Thoracic aorta (tissue), 2 donors: ENCODE measurements at regions not wholly inside any gene's neighbourhood (a gene's known extent, or its start where the extent isn't known, plus 50 kb on each side); places are given as distances from the start of the nearest gene placed in this dataset.
"Not testable (repeated sequence)": the region's sequence is repeated elsewhere in the genome, so short reads cannot be mapped to it uniquely, and the experiment has no call there.

Source experiments
- ATAC-seq: fragments of 150-250 bp; one replicate; pipeline ENCODE4 v1.8.0; 2017; ENCODE audit warnings: low read depth; ENCODE audit not compliant: insufficient number of reproducible peaks, low FRiP score
- DNase-seq: peaks from one replicate; pipeline ENCODE4 v3.0.0-alpha.2; 2020; ENCODE audit warnings: low spot score
- H3K27ac ChIP-seq, 2 donors: fragments of 200-600 bp; sonication (generic); 1 replicate in 1 of 2; 2 replicates in 1 of 2; pipeline ENCODE4 v1.5.1; 2016; ENCODE audit warnings: mild to moderate bottlenecking in 2 of 2, moderate library complexity in 2 of 2
- H3K27me3 ChIP-seq: fragments of 200-600 bp; sonication (generic); replicated peaks from 2 replicates; pipeline ENCODE4 v1.6.0; 2016; ENCODE audit warnings: mild to moderate bottlenecking; ENCODE audit not compliant: insufficient read depth
- H3K36me3 ChIP-seq: fragments of 200-600 bp; sonication (generic); one replicate; pipeline ENCODE4 v1.5.1; 2016
- H3K4me1 ChIP-seq, 2 donors: fragments of 200-600 bp; sonication (generic); 1 replicate in 1 of 2; 2 replicates in 1 of 2; pipeline versions ENCODE4 v1.5.1 to v1.6.0; 2016; ENCODE audit warnings: low read depth in 2 of 2, mild to moderate bottlenecking in 1 of 2; ENCODE audit not compliant: control insufficient read depth in 1 of 2
- H3K4me3 ChIP-seq: fragments of 200-600 bp; sonication (generic); 2 replicates; pipeline ENCODE4 v1.5.1; 2016; ENCODE audit warnings: mild to moderate bottlenecking
- H3K9me3 ChIP-seq: fragments of 200-600 bp; sonication (generic); 2 replicates; pipeline ENCODE4 v1.5.1; 2016

GRCh38 chr1:144539191-144539960 is 53.3 kb upstream of the PPIAL4F start:
- not testable (repeated sequence) for DNase-seq, ATAC-seq, H3K4me3 ChIP-seq, H3K4me1 ChIP-seq, H3K27ac ChIP-seq, H3K9me3 ChIP-seq, H3K27me3 ChIP-seq, H3K36me3 ChIP-seq
